Activated naive CD8-positive, alpha-beta T cell treated with anti-CD3 and anti-CD28 coated beads, Interleukin-2, amount 10 ng/mL, durations not matched to agents 7 days and 5 days (primary cell): ENCODE measurements at regions not wholly inside any gene's neighbourhood (a gene's known extent, or its start where the extent isn't known, plus 50 kb on each side); places are given as distances from the start of the nearest gene placed in this dataset.

Experiments used
- ATAC-seq: fragments of 150-1000 bp; cut with Tn5 transposase; one replicate; pipeline ENCODE4 v1.10.0; 2021; ENCODE audit warnings: low read depth, moderate library complexity
- POLR2A ChIA-PET: fragments of 350-600 bp; sonication (Branson Sonifier 250); formaldehyde crosslinking; loops from one replicate; lab custom pipeline; 2021; ENCODE audit warnings: antibody characterized with exemption; lab: Charles Lee
- DNase-seq: peaks from one replicate; pipeline ENCODE4 v3.0.0; 2021
- H3K27ac Mint-ChIP-seq: one replicate; pipeline ENCODE4 v1.8.0; 2022; ENCODE audit warnings: mild to moderate bottlenecking, mixed read lengths
- H3K27me3 Mint-ChIP-seq: one replicate; pipeline ENCODE4 v1.8.0; 2022; ENCODE audit warnings: mild to moderate bottlenecking, moderate library complexity, mixed read lengths
- H3K36me3 Mint-ChIP-seq: one replicate; pipeline ENCODE4 v1.8.0; 2021; ENCODE audit warnings: mild to moderate bottlenecking, mixed read lengths
- H3K4me1 Mint-ChIP-seq: one replicate; pipeline ENCODE4 v1.8.0; 2021; ENCODE audit warnings: mixed read lengths
- H3K4me3 Mint-ChIP-seq: one replicate; pipeline ENCODE4 v1.8.0; 2022; ENCODE audit warnings: mild to moderate bottlenecking, moderate library complexity, mixed read lengths
- H3K9me3 Mint-ChIP-seq: one replicate; pipeline ENCODE4 v1.8.0; 2021; ENCODE audit warnings: mixed read lengths

DNA sequence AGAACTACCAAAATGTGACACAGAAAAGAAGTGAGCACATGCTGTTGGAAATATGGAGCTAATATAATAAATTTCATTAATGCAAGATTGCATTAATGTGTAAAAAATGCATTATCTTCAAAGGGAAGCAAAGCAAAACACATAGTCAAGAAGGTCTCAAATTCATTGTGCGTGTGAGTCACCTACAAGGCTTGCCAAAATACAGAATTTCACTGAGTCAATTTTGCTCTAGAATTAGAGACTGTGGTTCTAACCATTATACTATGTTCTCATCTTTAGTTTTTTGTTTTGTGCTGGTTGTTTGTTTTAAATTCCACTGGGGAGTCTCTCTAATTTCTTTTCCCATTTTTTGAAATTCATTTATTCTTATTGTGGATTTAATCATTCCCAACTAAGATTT lies 149.8 kb upstream of the SLITRK1 start:
- Mint-ChIP-seq H3K9me3 (peaks cover 1% of the 10 kb centered on the region), H3K27me3 (peaks cover 3% of the 10 kb centered on the region), H3K36me3 (peaks cover 3% of the 10 kb centered on the region), H3K4me1 (peaks cover 3% of the 10 kb centered on the region), H3K27ac (no peak overlapping the region), H3K4me3 (no peak overlapping the region)
- ATAC-seq (no peak), DNase-seq (no peak)
- POLR2A ChIA-PET = no interaction called here

DNA sequence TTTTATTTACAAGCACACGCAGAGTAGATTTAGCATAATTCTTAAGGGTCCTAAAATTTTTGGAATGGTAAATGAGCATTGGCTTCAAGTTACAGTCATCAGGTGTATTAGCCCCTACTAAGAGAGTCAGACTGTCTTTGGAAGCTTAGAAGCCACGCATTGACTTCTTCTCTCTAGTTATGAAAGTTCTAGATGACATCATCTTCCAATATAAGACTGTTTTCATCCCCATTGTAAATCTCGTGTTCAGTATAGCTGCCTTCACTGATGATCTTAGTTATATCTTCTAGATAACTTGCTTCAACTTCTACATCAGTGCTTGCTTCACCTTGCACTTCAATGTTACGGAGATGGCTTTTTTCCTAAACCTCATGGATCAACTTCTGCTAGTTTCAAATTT lies 148.8 kb upstream of the SLITRK1 start:
- H3K27me3 Mint-ChIP-seq = peaks cover 3% of the 10 kb centered on the region
- DNase-seq = no peak
- H3K9me3 Mint-ChIP-seq = no peaks in the 10 kb centered on the region
- peaks cover 2% of the 10 kb centered on the region for H3K36me3 Mint-ChIP-seq
- H3K4me3 Mint-ChIP-seq = no peak overlapping the region
- no peak overlapping the region for H3K27ac Mint-ChIP-seq
- ATAC-seq = no peak
- H3K4me1 Mint-ChIP-seq = no peaks in the 10 kb centered on the region
- POLR2A ChIA-PET = no interaction called here

DNA sequence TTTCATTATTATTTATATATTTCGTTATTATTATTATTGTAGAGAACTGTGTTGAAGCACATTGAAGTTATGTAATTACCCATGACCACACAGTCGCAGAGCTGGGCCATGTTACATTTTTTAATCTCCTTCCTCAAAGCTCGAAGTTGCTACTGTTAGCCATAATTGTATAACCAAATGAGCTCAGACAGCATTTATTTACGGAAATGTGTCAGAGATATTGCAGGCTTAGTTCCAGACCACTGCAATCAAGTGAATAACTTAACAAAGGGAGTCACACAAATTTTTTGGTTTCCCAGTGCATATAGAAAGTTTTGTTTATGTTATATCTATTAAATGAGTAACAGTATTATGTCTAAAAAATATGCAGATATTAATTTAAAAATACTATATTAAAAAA lies 147.1 kb upstream of the SLITRK1 start:
- no peaks in the 10 kb centered on the region for H3K9me3 Mint-ChIP-seq
- H3K27me3 Mint-ChIP-seq = peaks cover 3% of the 10 kb centered on the region
- peaks cover 2% of the 10 kb centered on the region for H3K36me3 Mint-ChIP-seq
- POLR2A ChIA-PET = no interaction called here
- H3K27ac Mint-ChIP-seq = no peak overlapping the region
- no peak for ATAC-seq
- H3K4me1 Mint-ChIP-seq = no peaks in the 10 kb centered on the region
- H3K4me3 Mint-ChIP-seq = no peak overlapping the region
- no peak for DNase-seq

DNA sequence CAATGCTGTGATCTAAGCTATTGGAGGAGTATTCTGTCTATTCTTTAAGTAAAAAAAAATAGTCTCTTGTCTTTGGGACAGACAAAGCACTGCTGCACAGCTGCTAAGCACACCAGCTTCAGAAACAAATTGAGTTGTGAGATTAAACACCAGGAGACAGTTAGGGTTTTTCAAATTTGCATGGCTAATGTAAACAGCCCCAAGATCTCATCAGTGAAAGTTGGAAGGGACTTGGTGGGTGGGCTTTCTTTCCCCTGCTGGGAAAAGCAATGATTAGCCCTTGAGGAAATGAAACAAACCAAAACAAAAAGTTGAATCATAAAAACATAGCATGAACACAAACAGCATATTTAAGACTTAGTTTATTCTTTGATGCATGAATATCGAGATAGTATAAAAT lies 143.6 kb upstream of the SLITRK1 start:
- H3K4me1 Mint-ChIP-seq = no peaks in the 10 kb centered on the region
- no peak overlapping the region for H3K4me3 Mint-ChIP-seq
- H3K27ac Mint-ChIP-seq = no peak overlapping the region
- DNase-seq (no peak), ATAC-seq (no peak)
- no peaks in the 10 kb centered on the region for H3K9me3 Mint-ChIP-seq
- H3K36me3 Mint-ChIP-seq = peaks cover 2% of the 10 kb centered on the region
- H3K27me3 Mint-ChIP-seq = no peaks in the 10 kb centered on the region
- POLR2A ChIA-PET = no interaction called here

DNA sequence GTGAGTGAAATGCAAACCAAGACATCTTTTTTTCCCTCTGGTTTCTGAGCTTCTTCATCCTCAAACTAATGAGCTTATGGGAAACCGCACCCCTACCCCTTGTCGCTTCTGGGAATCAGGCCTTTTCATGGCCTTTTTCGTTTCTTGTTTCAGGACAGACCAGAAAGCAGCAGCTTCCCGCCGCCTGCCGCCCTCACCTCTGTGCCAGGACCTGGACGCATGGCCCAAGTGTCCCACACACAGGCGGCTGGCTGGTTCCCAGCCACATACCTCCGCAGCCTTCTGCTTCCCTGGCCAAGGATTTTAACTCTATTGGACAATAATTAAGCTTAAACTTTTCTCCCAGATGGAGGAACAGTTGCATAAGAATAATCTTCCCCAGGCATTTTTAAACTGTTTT lies 114.1 kb upstream of the SLITRK1 start:
- Mint-ChIP-seq H3K9me3 (no peaks in the 10 kb centered on the region), H3K4me3 (no peak overlapping the region), H3K4me1 (no peaks in the 10 kb centered on the region), H3K36me3 (no peaks in the 10 kb centered on the region), H3K27ac (no peak overlapping the region), H3K27me3 (peaks cover 2% of the 10 kb centered on the region)
- ATAC-seq (no peak), DNase-seq (no peak)
- POLR2A ChIA-PET = interaction anchor here (0.6 kb wide), 1 partner anchor 45 kb away, joined by 3 read pairs; no protein-coding TSS in a partner anchor

DNA sequence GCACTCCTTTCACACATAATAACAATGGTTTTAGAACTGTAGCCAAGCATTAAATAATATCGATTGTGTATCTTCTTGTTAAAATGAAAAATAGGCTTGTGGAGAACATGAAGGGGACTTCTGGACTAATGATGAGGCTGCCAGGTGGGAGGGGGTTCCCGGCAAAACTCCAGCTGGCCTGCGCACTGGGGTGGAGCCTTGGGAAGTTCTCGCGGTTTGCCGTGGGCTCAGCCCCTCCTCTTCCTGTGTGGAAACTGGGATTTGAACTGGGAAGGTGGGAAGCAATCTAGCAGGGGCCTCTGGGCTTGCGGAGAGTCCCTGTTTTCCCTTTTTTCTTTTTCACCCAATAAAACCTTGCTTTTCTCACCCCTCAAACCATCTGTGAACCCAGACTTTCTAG lies 113.7 kb upstream of the SLITRK1 start:
- Mint-ChIP-seq H3K36me3 (no peaks in the 10 kb centered on the region), H3K27me3 (peaks cover 2% of the 10 kb centered on the region), H3K9me3 (no peaks in the 10 kb centered on the region), H3K27ac (no peak overlapping the region), H3K4me3 (no peak overlapping the region), H3K4me1 (no peaks in the 10 kb centered on the region)
- ATAC-seq (no peak), DNase-seq (no peak)
- POLR2A ChIA-PET = no interaction called here

DNA sequence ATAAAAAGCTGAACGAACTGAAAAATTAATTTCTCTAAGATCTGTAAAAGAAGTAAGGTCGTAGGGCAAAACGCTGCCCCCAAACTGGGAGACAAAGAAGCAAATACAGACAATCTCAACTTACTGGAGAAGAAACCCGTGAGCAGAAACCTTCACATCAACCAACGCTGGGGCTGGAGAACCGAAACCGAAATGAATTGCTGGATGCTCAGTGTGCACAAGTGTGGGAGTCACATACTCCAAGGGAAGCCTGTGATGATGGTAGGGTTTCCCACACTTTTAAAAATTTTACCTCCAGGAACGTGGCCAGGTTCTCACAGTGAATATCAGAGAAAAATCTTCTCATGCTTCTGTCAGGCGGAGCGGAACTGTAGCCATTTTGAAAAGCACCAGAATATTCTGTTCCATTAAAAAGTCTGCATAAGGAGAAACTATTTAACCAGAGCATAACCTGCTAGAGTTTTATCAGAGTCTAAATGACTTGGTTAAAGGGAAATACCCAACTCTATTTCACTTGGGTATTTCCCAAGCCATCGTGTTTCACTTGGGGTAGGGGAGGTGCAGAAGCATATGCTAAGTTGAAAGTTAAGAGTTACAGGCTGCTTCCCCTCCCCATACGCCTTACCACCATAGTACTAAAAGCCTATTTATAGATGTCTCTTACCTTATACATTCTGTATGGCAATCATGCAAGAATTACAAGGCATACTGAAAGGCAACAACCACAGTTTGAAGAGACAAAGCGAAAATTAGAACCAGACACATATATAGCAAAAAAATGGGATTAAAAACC lies 110.5 kb upstream of the SLITRK1 start:
- POLR2A ChIA-PET = no interaction called here
- H3K4me3 Mint-ChIP-seq = no peak overlapping the region
- no peaks in the 10 kb centered on the region for H3K9me3 Mint-ChIP-seq
- ATAC-seq (no peak), DNase-seq (no peak)
- peaks cover 6% of the 10 kb centered on the region for H3K27me3 Mint-ChIP-seq
- no peak overlapping the region for H3K27ac Mint-ChIP-seq
- H3K36me3 Mint-ChIP-seq = no peaks in the 10 kb centered on the region
- no peaks in the 10 kb centered on the region for H3K4me1 Mint-ChIP-seq

DNA sequence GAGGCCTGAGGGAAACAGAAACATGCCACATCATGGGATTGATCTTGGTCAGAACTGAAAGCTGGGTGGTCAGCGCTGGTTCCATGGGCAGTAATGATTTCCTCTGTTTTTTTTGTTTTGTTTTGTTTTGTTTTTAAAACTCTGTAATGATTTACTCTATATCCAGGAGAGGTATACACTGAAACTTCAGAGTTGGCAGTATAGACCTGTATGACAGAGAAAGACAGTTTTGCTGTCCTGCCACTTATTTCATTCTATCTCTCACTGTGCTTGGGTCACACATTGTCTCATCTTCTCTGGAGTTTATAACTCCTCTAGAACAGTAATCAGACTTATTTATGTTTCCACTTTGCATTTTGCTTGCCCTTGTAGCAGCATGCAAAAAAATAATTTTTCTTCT lies 105.1 kb upstream of the SLITRK1 start:
- Mint-ChIP-seq H3K36me3 (peaks cover 3% of the 10 kb centered on the region), H3K4me1 (peaks cover 13% of the 10 kb centered on the region), H3K9me3 (peaks cover 3% of the 10 kb centered on the region), H3K27me3 (peaks cover 4% of the 10 kb centered on the region), H3K4me3 (no peak overlapping the region), H3K27ac (no peak overlapping the region)
- POLR2A ChIA-PET = no interaction called here
- ATAC-seq (no peak), DNase-seq (no peak)

DNA sequence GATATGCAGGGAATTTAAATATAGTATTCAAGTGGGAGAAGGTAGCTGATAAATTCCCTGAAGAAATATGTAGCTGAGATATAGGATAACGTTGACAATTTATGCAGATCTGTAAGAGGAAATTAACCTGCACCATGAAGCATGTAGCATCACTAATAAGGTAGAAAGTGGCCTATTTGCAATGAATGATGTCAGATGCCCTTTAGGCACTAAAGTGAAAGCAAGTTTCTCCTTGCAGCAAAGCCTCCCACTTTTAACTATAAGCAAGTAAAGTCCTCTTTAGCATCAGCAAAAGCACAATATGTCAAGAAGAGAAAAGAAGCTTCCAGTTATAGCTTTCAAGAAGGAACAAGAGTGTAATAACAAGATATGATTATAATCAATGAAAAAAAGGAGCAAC lies 102.5 kb upstream of the SLITRK1 start:
- Mint-ChIP-seq H3K4me1 (peaks cover 13% of the 10 kb centered on the region), H3K4me3 (no peak overlapping the region), H3K27ac (no peak overlapping the region), H3K36me3 (peaks cover 3% of the 10 kb centered on the region), H3K27me3 (peaks cover 4% of the 10 kb centered on the region), H3K9me3 (peaks cover 3% of the 10 kb centered on the region)
- ATAC-seq = no peak
- DNase-seq = no peak
- POLR2A ChIA-PET = no interaction called here

DNA sequence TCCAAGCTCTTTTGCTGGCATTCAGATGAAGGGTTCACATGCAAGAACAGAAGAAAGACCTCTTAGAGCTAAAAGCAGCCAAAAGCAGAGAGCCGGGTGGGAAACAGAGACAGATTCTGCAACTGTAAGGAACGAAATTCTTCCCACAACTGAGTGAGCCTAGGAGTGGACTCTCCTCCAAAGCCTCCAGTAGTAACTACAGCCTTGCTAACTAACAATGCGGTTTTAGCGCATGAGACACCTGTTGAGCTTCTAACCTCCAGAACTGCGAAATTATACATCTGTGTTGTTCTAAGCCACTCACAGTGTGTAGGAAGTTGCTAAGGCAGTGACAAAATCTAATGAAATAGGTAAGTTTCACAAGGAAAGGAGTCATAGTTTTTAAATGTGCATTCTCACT lies 98.1 kb upstream of the SLITRK1 start:
- ATAC-seq = no peak
- Mint-ChIP-seq H3K4me3 (no peak overlapping the region), H3K4me1 (peaks cover 12% of the 10 kb centered on the region), H3K27ac (no peak overlapping the region), H3K27me3 (peaks cover 8% of the 10 kb centered on the region), H3K9me3 (no peaks in the 10 kb centered on the region), H3K36me3 (no peaks in the 10 kb centered on the region)
- POLR2A ChIA-PET = no interaction called here
- DNase-seq = no peak

DNA sequence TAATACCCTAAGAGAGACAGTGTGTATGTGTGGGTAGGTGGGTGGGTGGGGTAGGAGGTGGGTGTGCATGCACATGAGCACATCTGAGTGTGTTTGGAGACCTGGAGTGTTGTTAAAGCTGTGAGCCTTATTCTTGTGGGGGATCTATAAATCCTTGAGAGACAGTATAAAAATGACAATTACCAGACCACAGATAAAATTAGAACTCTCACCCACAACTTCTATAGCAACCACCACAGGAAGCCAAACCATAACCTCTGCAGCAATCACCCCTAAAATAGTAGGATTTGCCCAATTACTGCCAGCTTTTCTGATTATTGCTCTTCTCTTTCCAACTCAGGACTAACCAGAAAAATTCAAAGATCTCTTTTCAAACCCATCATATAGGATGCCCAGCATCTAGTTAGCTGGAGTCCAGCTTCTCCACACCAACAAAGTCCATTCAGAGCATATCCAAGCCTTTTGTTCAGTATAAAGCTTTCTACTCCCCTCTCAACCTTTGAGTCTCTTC lies 93.4 kb upstream of the SLITRK1 start:
- Mint-ChIP-seq H3K9me3 (no peaks in the 10 kb centered on the region), H3K27ac (no peak overlapping the region)

DNA sequence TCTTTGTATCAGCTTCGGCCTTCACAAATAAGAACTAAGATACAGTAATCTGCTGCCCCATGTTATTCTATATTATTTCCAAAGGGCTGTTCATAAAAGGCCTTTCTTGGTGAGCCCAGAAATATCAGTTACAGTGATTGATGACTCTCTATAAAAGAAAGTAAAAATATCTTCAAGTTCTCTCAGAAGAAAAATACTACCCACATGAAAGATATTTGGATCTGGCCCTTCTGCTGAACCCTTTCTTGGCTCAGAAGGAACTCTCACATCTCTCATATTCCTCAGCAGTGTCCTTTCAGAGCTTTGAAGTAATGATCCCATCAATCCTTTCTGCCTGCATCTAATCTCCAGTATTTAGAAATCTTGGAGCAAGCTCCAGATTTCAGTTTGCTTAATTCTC lies 76.3 kb upstream of the SLITRK1 start:
- ATAC-seq (no peak), DNase-seq (no peak)
- Mint-ChIP-seq H3K9me3 (no peaks in the 10 kb centered on the region), H3K27ac (no peak overlapping the region), H3K4me1 (no peaks in the 10 kb centered on the region), H3K36me3 (no peaks in the 10 kb centered on the region), H3K4me3 (no peak overlapping the region), H3K27me3 (no peaks in the 10 kb centered on the region)
- POLR2A ChIA-PET = no interaction called here

More for the DNA sequence above, 93.4 kb upstream of the SLITRK1 start:
- H3K27me3 Mint-ChIP-seq = peaks cover 4% of the 10 kb centered on the region
- H3K4me1 Mint-ChIP-seq = peaks cover 9% of the 10 kb centered on the region
- DNase-seq (no peak), ATAC-seq (peak; percentile 60)
- H3K36me3 Mint-ChIP-seq = no peaks in the 10 kb centered on the region
- POLR2A ChIA-PET = no interaction called here
- peak overlapping the region; percentile 12 for H3K4me3 Mint-ChIP-seq

DNA sequence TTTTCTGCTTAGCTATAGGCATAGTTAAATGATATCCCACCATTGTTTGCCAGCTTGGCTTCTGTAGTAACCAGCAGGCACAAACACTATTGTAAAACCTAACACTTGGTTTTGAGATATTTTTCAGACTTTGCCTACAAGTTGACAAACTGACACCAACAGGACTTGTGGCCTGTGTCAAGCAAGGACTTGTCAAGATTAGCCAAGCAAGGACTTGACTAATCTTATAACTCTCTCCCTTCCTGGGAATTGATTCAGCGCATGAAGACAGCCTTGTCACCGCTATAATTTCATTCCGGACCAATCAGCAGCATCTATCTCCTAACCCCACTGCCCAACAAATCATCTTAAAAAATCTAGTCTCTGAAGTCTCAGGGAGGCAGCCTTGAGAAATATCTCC lies 72.7 kb upstream of the SLITRK1 start:
- H3K4me1 Mint-ChIP-seq = no peaks in the 10 kb centered on the region
- POLR2A ChIA-PET = no interaction called here
- no peaks in the 10 kb centered on the region for H3K36me3 Mint-ChIP-seq
- no peaks in the 10 kb centered on the region for H3K9me3 Mint-ChIP-seq
- H3K27me3 Mint-ChIP-seq = no peaks in the 10 kb centered on the region
- ATAC-seq (no peak), DNase-seq (no peak)
- no peak overlapping the region for H3K27ac Mint-ChIP-seq
- H3K4me3 Mint-ChIP-seq = no peak overlapping the region

DNA sequence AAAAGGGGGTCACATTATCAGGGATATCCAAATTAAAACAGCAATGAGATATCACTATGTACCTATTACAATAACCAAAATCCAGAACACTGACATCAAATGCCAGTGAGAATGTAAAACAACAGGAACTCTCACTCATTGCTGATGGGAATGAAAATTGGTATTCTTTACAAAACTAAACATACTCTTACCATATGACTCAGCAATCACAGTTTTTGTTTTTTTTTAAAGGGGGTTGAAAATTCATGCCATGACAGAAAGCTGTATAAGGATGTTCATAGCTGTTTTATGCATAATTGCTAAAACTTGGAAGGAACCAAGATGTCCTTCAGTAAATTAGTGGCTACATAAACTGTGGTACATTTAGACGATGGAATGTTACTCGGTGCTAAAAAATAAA lies 71.6 kb upstream of the SLITRK1 start:
- no peaks in the 10 kb centered on the region for H3K27me3 Mint-ChIP-seq
- ATAC-seq (no peak), DNase-seq (no peak)
- no peak overlapping the region for H3K4me3 Mint-ChIP-seq
- no peaks in the 10 kb centered on the region for H3K9me3 Mint-ChIP-seq
- no peaks in the 10 kb centered on the region for H3K4me1 Mint-ChIP-seq
- no peaks in the 10 kb centered on the region for H3K36me3 Mint-ChIP-seq
- POLR2A ChIA-PET = no interaction called here
- H3K27ac Mint-ChIP-seq = no peak overlapping the region
